ENCODE measurements at regions not wholly inside any gene's neighbourhood (a gene's known extent, or its start where the extent isn't known, plus 50 kb on each side); places are given as distances from the start of the nearest gene placed in this dataset.

GRCh38 chr7:94298943-94299342 lies 95.8 kb upstream of the COL1A2 start:
- Histone ChIP-seq H3K9me3 (no peaks in the 10 kb centered on the region), H3K4me1 (peaks cover 8 to 89% (median 59%) of the 10 kb centered on the region in 4 donors), H3K36me3 (no peaks in the 10 kb centered on the region), H3K27me3 (no peaks in the 10 kb centered on the region), H3K27ac (peak overlapping the region in 3 of 4 donors; percentile 40 to 92 (median 85)), H3K4me3 (no peak overlapping the region)
- DNase-seq (ENCODE audit: low spot score in 2 of 2), result peak in 1 of 2 donors; percentile 21
- WGBS, 2 donors, result 38 to 40% methylated on average over 3 of the region's 3 CpGs
- no peak for TF ChIP-seq EP300 (IDR thresholded peaks at IDR 0.05)
- TF ChIP-seq POLR2A (IDR thresholded peaks at IDR 0.05), result no peak
- TF ChIP-seq CTCF (IDR thresholded peaks at IDR 0.05), result no peak

- 48 to 50% methylated on average over 8 of the region's 8 CpGs for WGBS, 2 donors
- Histone ChIP-seq H3K27ac (peak overlapping the region; percentile 55 to 92 (median 78)), H3K4me1 (peaks cover 8 to 88% (median 60%) of the 10 kb centered on the region in 4 donors), H3K9me3 (no peaks in the 10 kb centered on the region), H3K36me3 (no peaks in the 10 kb centered on the region), H3K4me3 (no peak overlapping the region), H3K27me3 (no peaks in the 10 kb centered on the region)
- no peak for DNase-seq (ENCODE audit: low spot score in 2 of 2)
- TF ChIP-seq POLR2A (IDR thresholded peaks at IDR 0.05) (no peak), CTCF (IDR thresholded peaks at IDR 0.05) (no peak), EP300 (IDR thresholded peaks at IDR 0.05) (no peak)
Measured at GRCh38 chr7:94300176-94300835, 94.4 kb upstream of the COL1A2 start.

- 10 to 21% methylated on average over 6 of the region's 6 CpGs for WGBS, 2 donors
- TF ChIP-seq CTCF (IDR thresholded peaks at IDR 0.05) (peak in 1 of 5 experiments; percentile 8), POLR2A (IDR thresholded peaks at IDR 0.05) (no peak), EP300 (IDR thresholded peaks at IDR 0.05) (peak in 1 of 2 donors; percentile 80)
- Histone ChIP-seq H3K27ac (peak overlapping the region; percentile 55 to 92 (median 78)), H3K27me3 (no peaks in the 10 kb centered on the region), H3K4me3 (no peak overlapping the region), H3K9me3 (no peaks in the 10 kb centered on the region), H3K36me3 (no peaks in the 10 kb centered on the region), H3K4me1 (peaks cover 8 to 84% (median 57%) of the 10 kb centered on the region in 4 donors)
- DNase-seq (ENCODE audit: low spot score in 2 of 2), result peak; percentile 44 to 63
Measured at GRCh38 chr7:94301024-94301586, 93.6 kb upstream of the COL1A2 start.

- WGBS, 2 donors, result 41 to 48% methylated on average over 4 of the region's 4 CpGs
- H3K4me1 ChIP-seq, result peaks cover 8 to 68% (median 45%) of the 10 kb centered on the region in 4 donors
- H3K27ac ChIP-seq, result peak overlapping the region; percentile 42 to 92 (median 70)
- no peak for TF ChIP-seq POLR2A (IDR thresholded peaks at IDR 0.05)
- TF ChIP-seq EP300 (IDR thresholded peaks at IDR 0.05), result no peak
- TF ChIP-seq CTCF (IDR thresholded peaks at IDR 0.05), result no peak
- no peak overlapping the region for H3K4me3 ChIP-seq
- no peaks in the 10 kb centered on the region for H3K9me3 ChIP-seq
- no peaks in the 10 kb centered on the region for H3K36me3 ChIP-seq
- DNase-seq (ENCODE audit: low spot score in 2 of 2), result no peak
- H3K27me3 ChIP-seq, result no peaks in the 10 kb centered on the region
Measured at GRCh38 chr7:94303118-94303517, 91.6 kb upstream of the COL1A2 start.

GRCh38 chr7:94303695-94304094 lies 91.0 kb upstream of the COL1A2 start:
- 10 to 12% methylated on average over 7 of the region's 7 CpGs for WGBS, 2 donors
- peak in 1 of 2 donors; percentile 31 for DNase-seq (ENCODE audit: low spot score in 2 of 2)
- Histone ChIP-seq H3K4me3 (peak overlapping the region in 2 of 4 donors; percentile 0 to 9), H3K9me3 (no peaks in the 10 kb centered on the region), H3K36me3 (no peaks in the 10 kb centered on the region), H3K4me1 (peaks cover 8 to 62% (median 42%) of the 10 kb centered on the region in 4 donors), H3K27me3 (no peaks in the 10 kb centered on the region), H3K27ac (peak overlapping the region; percentile 42 to 92 (median 70))
- peak in 1 of 2 donors; percentile 66 for TF ChIP-seq EP300 (IDR thresholded peaks at IDR 0.05)
- TF ChIP-seq CTCF (IDR thresholded peaks at IDR 0.05), result no peak

Measured in tibial nerve (tissue), 4 donors.